HEK293 (cell line): ENCODE measurements at regions not wholly inside any gene's neighbourhood (a gene's known extent, or its start where the extent isn't known, plus 50 kb on each side); places are given as distances from the start of the nearest gene placed in this dataset.

Source experiments
- CTCF ChIP-seq: fragments of 450-650 bp; formaldehyde crosslinking; IDR thresholded peaks from 2 replicates; pipeline ENCODE4 v1.5.1; 2016; ENCODE audit warnings: missing biosample characterization, missing genetic modification characterization
- REST ChIP-seq: fragments of 450-650 bp; formaldehyde crosslinking; IDR thresholded peaks from 2 replicates; pipeline ENCODE4 v1.5.1; 2016; ENCODE audit warnings: missing biosample characterization, missing genetic modification characterization
- ZBTB7A ChIP-seq: fragments of 450-650 bp; formaldehyde crosslinking; IDR thresholded peaks from 2 replicates; pipeline ENCODE4 v1.5.1; 2016; ENCODE audit warnings: low read depth, missing biosample characterization, missing genetic modification characterization
- ZNF2 ChIP-seq: fragments of 450-650 bp; formaldehyde crosslinking; IDR thresholded peaks from 2 replicates; pipeline ENCODE4 v1.5.1; 2016; ENCODE audit warnings: missing biosample characterization, missing genetic modification characterization
- ZNF629 ChIP-seq: fragments of 450-650 bp; formaldehyde crosslinking; IDR thresholded peaks from 2 replicates; pipeline ENCODE4 v1.5.1; 2017; ENCODE audit warnings: missing biosample characterization, missing genetic modification characterization

- no peak for TF ChIP-seq ZNF2
- no peak for TF ChIP-seq ZBTB7A (tag by site-specific recombination)
- TF ChIP-seq CTCF (tag by site-specific recombination), result no peak
- no peak for TF ChIP-seq REST
- no peak for TF ChIP-seq ZNF629 (tag by site-specific recombination)
These were observed 307.5 kb upstream of the SALL1 start for GRCh38 chr16:51458356-51459140.
